Large intestine (tissue), 3 donors: ENCODE measurements at regions not wholly inside any gene's neighbourhood (a gene's known extent, or its start where the extent isn't known, plus 50 kb on each side); places are given as distances from the start of the nearest gene placed in this dataset.
A peak's percentile ranks its signal among the peaks of the same experiment; 100 is the strongest.

ENCODE experiments used
- DNase-seq, 2 donors: peaks; one replicate each; pipeline versions ENCODE4 v3.0.0 to v3.0.0-alpha.2; 2013
- H3K27ac ChIP-seq: one replicate; pipeline ENCODE4 v1.5.1; 2013; ENCODE audit warnings: low read length
- H3K27me3 ChIP-seq: 2 replicates; pipeline ENCODE4 v1.6.1; 2013; ENCODE audit warnings: low read length; ENCODE audit not compliant: control insufficient read depth, insufficient read depth
- H3K36me3 ChIP-seq: 2 replicates; pipeline ENCODE4 v1.6.1; 2013; ENCODE audit warnings: low read length; ENCODE audit not compliant: control insufficient read depth, insufficient read depth
- H3K4me1 ChIP-seq: one replicate; pipeline ENCODE4 v1.6.1; 2013; ENCODE audit warnings: low read length; ENCODE audit not compliant: control insufficient read depth, insufficient read depth
- H3K4me3 ChIP-seq: one replicate; pipeline ENCODE4 v1.5.1; 2013; ENCODE audit warnings: low read length
- H3K9me3 ChIP-seq: one replicate; pipeline ENCODE4 v1.6.1; 2013; ENCODE audit warnings: mild to moderate bottlenecking, low read depth, low read length, moderate library complexity; ENCODE audit not compliant: control insufficient read depth
- WGBS: methylation state at CpG from one replicate; pipeline ENCODE4 v1.1.5; 2013; ENCODE audit warnings: low lambda C conversion rate; ENCODE audit not compliant: insufficient coverage; 5-methylcytosine and 5-hydroxymethylcytosine counted together

GRCh38 chr3:83934192-83935021 lies 1024.4 kb upstream of the CADM2 start:
- H3K4me3 ChIP-seq: no peak overlapping the region
- H3K27ac ChIP-seq: no peak overlapping the region
- no peaks in the 10 kb centered on the region for H3K36me3 ChIP-seq
- H3K27me3 ChIP-seq: no peaks in the 10 kb centered on the region
- WGBS: 80% methylated on average over 1 of the region's 4 CpGs
- DNase-seq: no peak
- no peaks in the 10 kb centered on the region for H3K4me1 ChIP-seq
- no peaks in the 10 kb centered on the region for H3K9me3 ChIP-seq

GRCh38 chr3:83938491-83938890 lies 1020.3 kb upstream of the CADM2 start:
- Histone ChIP-seq H3K4me1 (no peaks in the 10 kb centered on the region), H3K4me3 (no peak overlapping the region), H3K9me3 (peaks cover 3% of the 10 kb centered on the region), H3K36me3 (no peaks in the 10 kb centered on the region), H3K27me3 (no peaks in the 10 kb centered on the region), H3K27ac (no peak overlapping the region)
- WGBS: 100% methylated on average over 1 of the region's 2 CpGs
- DNase-seq: no peak

- no CpG with 5 or more reads among the region's 11 CpGs for WGBS
- peaks cover 3% of the 10 kb centered on the region for H3K9me3 ChIP-seq
- H3K27ac ChIP-seq: no peak overlapping the region
- no peak for DNase-seq
- H3K36me3 ChIP-seq: no peaks in the 10 kb centered on the region
- no peaks in the 10 kb centered on the region for H3K27me3 ChIP-seq
- no peak overlapping the region for H3K4me3 ChIP-seq
- H3K4me1 ChIP-seq: no peaks in the 10 kb centered on the region
Observed at GRCh38 chr3:83941990-83942745, 1016.6 kb upstream of the CADM2 start.

GRCh38 chr3:83946049-83946448 lies 1012.7 kb upstream of the CADM2 start:
- no peaks in the 10 kb centered on the region for H3K4me1 ChIP-seq
- DNase-seq: no peak
- H3K36me3 ChIP-seq: no peaks in the 10 kb centered on the region
- H3K27ac ChIP-seq: no peak overlapping the region
- no peaks in the 10 kb centered on the region for H3K27me3 ChIP-seq
- no peak overlapping the region for H3K4me3 ChIP-seq
- peaks cover 3% of the 10 kb centered on the region for H3K9me3 ChIP-seq

GRCh38 chr3:83946554-83946953 lies 1012.2 kb upstream of the CADM2 start:
- Histone ChIP-seq H3K4me3 (no peak overlapping the region), H3K27ac (no peak overlapping the region), H3K27me3 (no peaks in the 10 kb centered on the region), H3K36me3 (no peaks in the 10 kb centered on the region), H3K4me1 (no peaks in the 10 kb centered on the region), H3K9me3 (peaks cover under 1% of the 10 kb centered on the region)
- WGBS: no CpG with 5 or more reads among the region's 4 CpGs
- peak in 1 of 2 donors; percentile 1 for DNase-seq

- Histone ChIP-seq H3K36me3 (no peaks in the 10 kb centered on the region), H3K9me3 (no peaks in the 10 kb centered on the region), H3K27me3 (no peaks in the 10 kb centered on the region), H3K27ac (no peak overlapping the region), H3K4me1 (no peaks in the 10 kb centered on the region), H3K4me3 (no peak overlapping the region)
- 75% methylated on average over 1 of the region's 1 CpG for WGBS
- DNase-seq: no peak
Observed at GRCh38 chr3:83948771-83949170, 1010.0 kb upstream of the CADM2 start.

GRCh38 chr3:83953417-83954089 lies 1005.2 kb upstream of the CADM2 start:
- H3K27me3 ChIP-seq: no peaks in the 10 kb centered on the region
- 100% methylated on average over 1 of the region's 3 CpGs for WGBS
- no peaks in the 10 kb centered on the region for H3K36me3 ChIP-seq
- H3K4me1 ChIP-seq: no peaks in the 10 kb centered on the region
- no peak overlapping the region for H3K4me3 ChIP-seq
- no peaks in the 10 kb centered on the region for H3K9me3 ChIP-seq
- no peak for DNase-seq
- H3K27ac ChIP-seq: no peak overlapping the region

- H3K9me3 ChIP-seq: no peaks in the 10 kb centered on the region
- DNase-seq: no peak
- H3K27me3 ChIP-seq: no peaks in the 10 kb centered on the region
- no peak overlapping the region for H3K27ac ChIP-seq
- no peak overlapping the region for H3K4me3 ChIP-seq
- no peaks in the 10 kb centered on the region for H3K36me3 ChIP-seq
- no CpG with 5 or more reads among the region's 3 CpGs for WGBS
- no peaks in the 10 kb centered on the region for H3K4me1 ChIP-seq
Observed at GRCh38 chr3:83956431-83956830, 1002.4 kb upstream of the CADM2 start.

DNA sequence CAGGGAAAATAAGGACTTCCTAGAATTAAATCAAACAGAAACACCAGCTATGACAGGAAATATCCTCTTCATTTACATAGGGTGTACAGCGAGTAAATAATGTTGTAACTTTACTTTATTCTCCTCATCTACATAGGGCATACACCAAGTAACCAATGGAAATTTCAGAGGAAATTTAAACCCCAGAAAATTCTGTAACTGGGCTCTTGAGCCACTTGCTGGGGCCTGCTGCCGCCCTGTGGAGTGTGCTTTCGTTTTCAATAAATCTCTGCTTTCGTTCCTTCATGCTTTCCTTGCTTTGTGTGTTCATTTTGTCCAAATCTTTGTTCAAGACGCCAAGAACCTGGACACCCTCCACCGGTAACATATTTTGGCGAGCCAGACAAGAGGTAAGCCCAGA lies 990.4 kb upstream of the CADM2 start:
- Histone ChIP-seq H3K27me3 (no peaks in the 10 kb centered on the region), H3K4me3 (no peak overlapping the region), H3K27ac (no peak overlapping the region), H3K36me3 (no peaks in the 10 kb centered on the region), H3K9me3 (no peaks in the 10 kb centered on the region), H3K4me1 (no peaks in the 10 kb centered on the region)
- DNase-seq: no peak
- WGBS: 85% methylated on average over 4 of the region's 7 CpGs

- no peak for DNase-seq
- Histone ChIP-seq H3K9me3 (no peaks in the 10 kb centered on the region), H3K4me1 (no peaks in the 10 kb centered on the region), H3K27ac (no peak overlapping the region), H3K4me3 (no peak overlapping the region), H3K36me3 (no peaks in the 10 kb centered on the region), H3K27me3 (no peaks in the 10 kb centered on the region)
- 100% methylated on average over 1 of the region's 1 CpG for WGBS
Observed at GRCh38 chr3:83971666-83972065, 987.1 kb upstream of the CADM2 start.
